ENCODE measurements at regions not wholly inside any gene's neighbourhood (a gene's known extent, or its start where the extent isn't known, plus 50 kb on each side); places are given as distances from the start of the nearest gene placed in this dataset.

- TF ChIP-seq CTCF (conservative IDR thresholded peaks at IDR 0.05) = no peak
- H3K4me3 Mint-ChIP-seq = no peak overlapping the region
- peaks cover 7% of the 10 kb centered on the region for H3K9me3 Mint-ChIP-seq
- no peaks in the 10 kb centered on the region for H3K4me1 Mint-ChIP-seq
- peaks cover 3% of the 10 kb centered on the region for H3K36me3 Mint-ChIP-seq (ENCODE audit: low read depth)
- no peak for DNase-seq (ENCODE audit: low read depth, low spot score)
- no peaks in the 10 kb centered on the region for H3K27me3 Mint-ChIP-seq (ENCODE audit: low read depth)
- peak overlapping the region; percentile 50 for H3K27ac Mint-ChIP-seq (ENCODE audit: unreplicated experiment)
Measured at GRCh38 chr11:104727768-104728167, 170.5 kb downstream of the CASP12 start.

- H3K27ac Mint-ChIP-seq (ENCODE audit: unreplicated experiment) = no peak overlapping the region
- H3K27me3 Mint-ChIP-seq (ENCODE audit: low read depth) = no peaks in the 10 kb centered on the region
- peaks cover 9% of the 10 kb centered on the region for H3K9me3 Mint-ChIP-seq
- DNase-seq (ENCODE audit: low read depth, low spot score) = no peak
- H3K4me1 Mint-ChIP-seq = no peaks in the 10 kb centered on the region
- H3K36me3 Mint-ChIP-seq (ENCODE audit: low read depth) = peaks cover 3% of the 10 kb centered on the region
- TF ChIP-seq CTCF (conservative IDR thresholded peaks at IDR 0.05) = no peak
- no peak overlapping the region for H3K4me3 Mint-ChIP-seq
Measured at GRCh38 chr11:104727095-104727494, 171.2 kb downstream of the CASP12 start.

GRCh38 chr11:104725796-104726408, 172.4 kb downstream of the CASP12 start:
- TF ChIP-seq CTCF (conservative IDR thresholded peaks at IDR 0.05) = no peak
- Mint-ChIP-seq H3K9me3 (peaks cover 11% of the 10 kb centered on the region), H3K27ac (ENCODE audit: unreplicated experiment) (no peak overlapping the region), H3K4me3 (no peak overlapping the region), H3K4me1 (no peaks in the 10 kb centered on the region), H3K36me3 (ENCODE audit: low read depth) (peaks cover 3% of the 10 kb centered on the region), H3K27me3 (ENCODE audit: low read depth) (no peaks in the 10 kb centered on the region)
- no peak for DNase-seq (ENCODE audit: low read depth, low spot score)

- no peak for DNase-seq (ENCODE audit: low read depth, low spot score)
- Mint-ChIP-seq H3K4me3 (no peak overlapping the region), H3K36me3 (ENCODE audit: low read depth) (no peaks in the 10 kb centered on the region), H3K4me1 (no peaks in the 10 kb centered on the region), H3K27ac (ENCODE audit: unreplicated experiment) (no peak overlapping the region), H3K9me3 (peaks cover 3% of the 10 kb centered on the region), H3K27me3 (ENCODE audit: low read depth) (no peaks in the 10 kb centered on the region)
- no peak for TF ChIP-seq CTCF (conservative IDR thresholded peaks at IDR 0.05)
Measured at GRCh38 chr11:104713401-104713800, 184.9 kb downstream of the CASP12 start.

- Mint-ChIP-seq H3K27ac (ENCODE audit: unreplicated experiment) (no peak overlapping the region), H3K4me1 (no peaks in the 10 kb centered on the region), H3K27me3 (ENCODE audit: low read depth) (no peaks in the 10 kb centered on the region), H3K36me3 (ENCODE audit: low read depth) (no peaks in the 10 kb centered on the region), H3K9me3 (no peaks in the 10 kb centered on the region), H3K4me3 (no peak overlapping the region)
- no peak for TF ChIP-seq CTCF (conservative IDR thresholded peaks at IDR 0.05)
- DNase-seq (ENCODE audit: low read depth, low spot score) = no peak
Measured at GRCh38 chr11:104705490-104706190, 192.6 kb downstream of the CASP12 start.
